Astrocyte (in vitro differentiated cells and primary cell): ENCODE measurements at regions not wholly inside any gene's neighbourhood (a gene's known extent, or its start where the extent isn't known, plus 50 kb on each side); places are given as distances from the start of the nearest gene placed in this dataset.

Experiments
- DNase-seq: peaks from one replicate; pipeline ENCODE4 v3.0.0-alpha.2; 2010; ENCODE audit warnings: low read depth
- FAIRE-seq: peaks from 2 replicates; lab custom pipeline; 2011; peaks lifted over from hg19 to GRCh38; lab: Jason Lieb, UNC
- H2AFZ ChIP-seq: 2 replicates; pipeline ENCODE4 v1.6.0; 2012; ENCODE audit warnings: low read depth, low read length, inconsistent platforms
- H3K27ac ChIP-seq: 2 replicates; pipeline ENCODE4 v1.5.1; 2011; ENCODE audit warnings: low read depth, low read length, inconsistent platforms
- H3K27me3 ChIP-seq: 2 replicates; pipeline ENCODE4 v1.6.0; 2011; ENCODE audit warnings: low read length, inconsistent platforms; ENCODE audit not compliant: insufficient read depth
- H3K36me3 ChIP-seq: 2 replicates; pipeline ENCODE4 v1.5.1; 2011; ENCODE audit warnings: low read length, inconsistent platforms; ENCODE audit not compliant: insufficient read depth
- H3K4me1 ChIP-seq: 2 replicates; pipeline ENCODE4 v1.5.1; 2011; ENCODE audit warnings: low read length, inconsistent platforms; ENCODE audit not compliant: insufficient read depth
- H3K4me2 ChIP-seq: 2 replicates; pipeline ENCODE4 v1.6.0; 2012; ENCODE audit warnings: low read length, inconsistent platforms
- H3K4me3 ChIP-seq: 2 replicates; pipeline ENCODE4 v1.5.1; 2011; ENCODE audit warnings: low read depth, mild to moderate bottlenecking, low read length, inconsistent platforms; ENCODE audit not compliant: insufficient read depth
- H3K79me2 ChIP-seq: 2 replicates; pipeline ENCODE4 v1.6.0; 2012; ENCODE audit warnings: mild to moderate bottlenecking, low read length, inconsistent platforms; ENCODE audit not compliant: insufficient read depth
- H3K9ac ChIP-seq: 2 replicates; pipeline ENCODE4 v1.6.0; 2012; ENCODE audit warnings: mild to moderate bottlenecking, low read length, inconsistent platforms
- H3K9me3 ChIP-seq: 2 replicates; pipeline ENCODE4 v1.5.1; 2012; ENCODE audit warnings: low read depth, mild to moderate bottlenecking, low read length, inconsistent platforms; ENCODE audit not compliant: insufficient read depth
- H4K20me1 ChIP-seq: 2 replicates; pipeline ENCODE4 v1.6.0; 2012; ENCODE audit warnings: low read length, inconsistent platforms; ENCODE audit not compliant: insufficient read depth
- H3K27ac Mint-ChIP-seq: one replicate; pipeline ENCODE4 v1.8.0; 2021; ENCODE audit warnings: mild to moderate bottlenecking, mixed read lengths; ENCODE audit not compliant: unreplicated experiment
- H3K27me3 Mint-ChIP-seq: one replicate; pipeline ENCODE4 v1.8.0; 2021; ENCODE audit warnings: low read depth, mixed read lengths; ENCODE audit not compliant: unreplicated experiment
- H3K36me3 Mint-ChIP-seq: one replicate; pipeline ENCODE4 v1.8.0; 2021; ENCODE audit warnings: low read depth, mixed read lengths; ENCODE audit not compliant: unreplicated experiment
- H3K4me1 Mint-ChIP-seq: one replicate; pipeline ENCODE4 v1.8.0; 2021; ENCODE audit warnings: low read depth, mixed read lengths; ENCODE audit not compliant: unreplicated experiment
- H3K4me3 Mint-ChIP-seq: one replicate; pipeline ENCODE4 v1.8.0; 2021; ENCODE audit warnings: mild to moderate bottlenecking, moderate library complexity, mixed read lengths; ENCODE audit not compliant: unreplicated experiment
- H3K9me3 Mint-ChIP-seq: one replicate; pipeline ENCODE4 v1.8.0; 2021; ENCODE audit warnings: mild to moderate bottlenecking, mixed read lengths; ENCODE audit not compliant: unreplicated experiment
- CTCF ChIP-seq: IDR thresholded peaks from 2 replicates; pipeline ENCODE4 v1.5.1; 2011; ENCODE audit warnings: low read depth, mild to moderate bottlenecking, inconsistent platforms, low read length, moderate library complexity; ENCODE audit not compliant: insufficient read depth
- EZH2 ChIP-seq: IDR thresholded peaks from 2 replicates; pipeline ENCODE4 v1.6.1; 2012; ENCODE audit warnings: mild to moderate bottlenecking, low read length, inconsistent platforms; ENCODE audit not compliant: insufficient read depth

GRCh38 chr11:133718831-133719230 is 126.5 kb downstream of the SPATA19 start:
- Histone ChIP-seq H3K36me3 (no peaks in the 10 kb centered on the region), H2AFZ (no peak overlapping the region), H3K9ac (no peak overlapping the region), H3K79me2 (no peaks in the 10 kb centered on the region), H3K9me3 (no peaks in the 10 kb centered on the region), H3K4me3 (no peak overlapping the region), H4K20me1 (no peaks in the 10 kb centered on the region), H3K4me1 (no peaks in the 10 kb centered on the region), H3K27ac (no peak overlapping the region), H3K4me2 (no peak overlapping the region), H3K27me3 (no peaks in the 10 kb centered on the region)
- no peak for DNase-seq
- Mint-ChIP-seq H3K27ac (peak overlapping the region; percentile 58), H3K36me3 (no peaks in the 10 kb centered on the region), H3K27me3 (peaks cover 8% of the 10 kb centered on the region), H3K4me3 (no peak overlapping the region), H3K4me1 (peaks cover 30% of the 10 kb centered on the region), H3K9me3 (no peaks in the 10 kb centered on the region)
- FAIRE-seq, result no peak
- TF ChIP-seq EZH2, result no peak
- TF ChIP-seq CTCF, result no peak

- H3K36me3 ChIP-seq, result no peaks in the 10 kb centered on the region
- H3K36me3 Mint-ChIP-seq, result no peaks in the 10 kb centered on the region
- H3K4me1 Mint-ChIP-seq, result peaks cover 34% of the 10 kb centered on the region
- H3K4me1 ChIP-seq, result no peaks in the 10 kb centered on the region
- H3K79me2 ChIP-seq, result no peaks in the 10 kb centered on the region
- H3K4me3 Mint-ChIP-seq, result no peak overlapping the region
- no peaks in the 10 kb centered on the region for H3K9me3 Mint-ChIP-seq
- no peak overlapping the region for H3K4me3 ChIP-seq
- no peak overlapping the region for H2AFZ ChIP-seq
- peaks cover 14% of the 10 kb centered on the region for H3K27me3 Mint-ChIP-seq
- H3K4me2 ChIP-seq, result no peak overlapping the region
- TF ChIP-seq EZH2 (no peak), CTCF (no peak)
- H3K27me3 ChIP-seq, result no peaks in the 10 kb centered on the region
- H3K27ac ChIP-seq, result no peak overlapping the region
- H3K27ac Mint-ChIP-seq, result peak overlapping the region; percentile 58
- H4K20me1 ChIP-seq, result no peaks in the 10 kb centered on the region
- FAIRE-seq, result no peak
- no peaks in the 10 kb centered on the region for H3K9me3 ChIP-seq
- no peak for DNase-seq
- no peak overlapping the region for H3K9ac ChIP-seq
Observed at GRCh38 chr11:133718238-133718637, 127.1 kb downstream of the SPATA19 start.

GRCh38 chr11:133716602-133717001 is 128.7 kb downstream of the SPATA19 start:
- H3K79me2 ChIP-seq, result no peaks in the 10 kb centered on the region
- no peak overlapping the region for H3K27ac ChIP-seq
- no peak overlapping the region for H3K9ac ChIP-seq
- H3K9me3 ChIP-seq, result no peaks in the 10 kb centered on the region
- H4K20me1 ChIP-seq, result no peaks in the 10 kb centered on the region
- FAIRE-seq (no peak), DNase-seq (no peak)
- H2AFZ ChIP-seq, result no peak overlapping the region
- Mint-ChIP-seq H3K27ac (no peak overlapping the region), H3K4me1 (peaks cover 36% of the 10 kb centered on the region), H3K4me3 (no peak overlapping the region), H3K9me3 (peaks cover 5% of the 10 kb centered on the region), H3K27me3 (peaks cover 20% of the 10 kb centered on the region), H3K36me3 (no peaks in the 10 kb centered on the region)
- H3K27me3 ChIP-seq, result no peaks in the 10 kb centered on the region
- no peak overlapping the region for H3K4me3 ChIP-seq
- no peaks in the 10 kb centered on the region for H3K36me3 ChIP-seq
- TF ChIP-seq CTCF (no peak), EZH2 (no peak)
- H3K4me2 ChIP-seq, result no peak overlapping the region
- no peaks in the 10 kb centered on the region for H3K4me1 ChIP-seq
